ENCODE measurements at regions not wholly inside any gene's neighbourhood (a gene's known extent, or its start where the extent isn't known, plus 50 kb on each side); places are given as distances from the start of the nearest gene placed in this dataset.
"Not testable (repeated sequence)": the region's sequence is repeated elsewhere in the genome, so short reads cannot be mapped to it uniquely, and the experiment has no call there.

DNA sequence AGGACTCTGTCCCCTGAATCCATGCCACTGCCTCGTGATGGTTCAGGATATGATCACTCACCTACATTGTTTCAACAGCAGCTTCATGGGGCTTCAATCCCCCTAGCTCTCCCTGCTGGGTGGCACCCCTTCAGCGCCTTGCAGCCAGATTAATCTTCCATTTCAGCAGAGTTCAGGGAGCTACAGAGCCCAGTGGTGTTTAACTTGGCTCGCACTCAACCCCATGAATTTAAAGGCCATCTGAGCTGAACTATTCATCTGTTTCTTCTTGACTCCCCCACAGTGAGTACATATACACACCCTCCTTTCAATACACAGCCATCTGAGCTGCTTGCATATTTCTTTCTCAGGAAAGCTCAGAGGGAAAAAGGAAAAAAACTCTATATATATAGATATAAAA is 202.8 kb upstream of the C16orf82 start:
- Histone ChIP-seq H3K36me3 (no peaks in the 10 kb centered on the region), H3K27ac (no peak overlapping the region), H3K27me3 (no peaks in the 10 kb centered on the region), H3K4me3 (no peak overlapping the region), H3K4me1 (no peaks in the 10 kb centered on the region), H3K9me3 (peaks cover 8% of the 10 kb centered on the region)
- TF ChIP-seq, protein P1, sequence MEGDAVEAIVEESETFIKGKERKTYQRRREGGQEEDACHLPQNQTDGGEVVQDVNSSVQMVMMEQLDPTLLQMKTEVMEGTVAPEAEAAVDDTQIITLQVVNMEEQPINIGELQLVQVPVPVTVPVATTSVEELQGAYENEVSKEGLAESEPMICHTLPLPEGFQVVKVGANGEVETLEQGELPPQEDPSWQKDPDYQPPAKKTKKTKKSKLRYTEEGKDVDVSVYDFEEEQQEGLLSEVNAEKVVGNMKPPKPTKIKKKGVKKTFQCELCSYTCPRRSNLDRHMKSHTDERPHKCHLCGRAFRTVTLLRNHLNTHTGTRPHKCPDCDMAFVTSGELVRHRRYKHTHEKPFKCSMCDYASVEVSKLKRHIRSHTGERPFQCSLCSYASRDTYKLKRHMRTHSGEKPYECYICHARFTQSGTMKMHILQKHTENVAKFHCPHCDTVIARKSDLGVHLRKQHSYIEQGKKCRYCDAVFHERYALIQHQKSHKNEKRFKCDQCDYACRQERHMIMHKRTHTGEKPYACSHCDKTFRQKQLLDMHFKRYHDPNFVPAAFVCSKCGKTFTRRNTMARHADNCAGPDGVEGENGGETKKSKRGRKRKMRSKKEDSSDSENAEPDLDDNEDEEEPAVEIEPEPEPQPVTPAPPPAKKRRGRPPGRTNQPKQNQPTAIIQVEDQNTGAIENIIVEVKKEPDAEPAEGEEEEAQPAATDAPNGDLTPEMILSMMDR (IDR thresholded peaks at IDR 0.05): no peak
- ATAC-seq: no peak
- intact Hi-C loops (cut with DNase I): no loop called here
- no peak for DNase-seq

DNA sequence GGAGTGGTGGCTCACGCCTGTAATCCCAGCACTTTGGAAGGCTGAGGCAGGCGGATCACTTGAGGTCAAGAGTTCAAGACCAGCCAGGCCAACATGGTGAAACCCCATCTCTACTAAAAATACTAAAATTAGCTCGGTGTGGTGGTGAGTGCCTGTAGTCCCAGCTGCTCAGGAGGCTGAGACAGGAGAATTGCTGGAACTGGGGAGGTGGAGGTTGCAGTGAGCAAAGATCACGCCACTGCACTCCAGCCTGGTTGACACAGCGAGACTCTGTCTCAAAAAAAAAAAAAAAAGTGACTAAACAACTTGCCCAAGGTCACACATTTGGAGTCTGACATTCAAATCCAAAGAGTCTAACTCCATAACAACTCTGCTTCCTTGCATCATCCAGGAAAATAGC is 192.4 kb upstream of the C16orf82 start:
- H3K27ac ChIP-seq; H3K4me1 ChIP-seq; intact Hi-C loops (cut with DNase I); DNase-seq; ATAC-seq; H3K4me3 ChIP-seq; H3K27me3 ChIP-seq; H3K9me3 ChIP-seq; H3K36me3 ChIP-seq: not testable (repeated sequence)

DNA sequence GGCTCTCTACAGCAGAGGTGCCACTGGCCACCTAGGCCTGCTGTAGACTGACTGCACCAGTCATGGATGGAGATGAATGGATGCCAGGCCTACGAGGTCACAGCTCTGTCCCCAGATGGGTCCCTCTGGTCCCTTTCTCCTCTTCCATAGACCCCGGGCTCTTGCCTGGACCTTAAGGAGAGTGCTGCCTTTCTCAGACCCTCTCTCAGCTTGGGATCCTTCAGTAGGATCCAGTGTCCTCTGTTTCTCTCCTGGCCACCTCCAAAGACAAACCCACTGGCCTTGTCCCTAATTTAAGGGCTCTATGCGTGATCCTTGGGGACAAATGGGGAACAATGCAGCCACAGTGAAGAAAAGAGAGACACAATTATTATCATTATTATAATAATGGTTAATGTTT is 189.3 kb upstream of the C16orf82 start:
- no peak for ATAC-seq

DNA sequence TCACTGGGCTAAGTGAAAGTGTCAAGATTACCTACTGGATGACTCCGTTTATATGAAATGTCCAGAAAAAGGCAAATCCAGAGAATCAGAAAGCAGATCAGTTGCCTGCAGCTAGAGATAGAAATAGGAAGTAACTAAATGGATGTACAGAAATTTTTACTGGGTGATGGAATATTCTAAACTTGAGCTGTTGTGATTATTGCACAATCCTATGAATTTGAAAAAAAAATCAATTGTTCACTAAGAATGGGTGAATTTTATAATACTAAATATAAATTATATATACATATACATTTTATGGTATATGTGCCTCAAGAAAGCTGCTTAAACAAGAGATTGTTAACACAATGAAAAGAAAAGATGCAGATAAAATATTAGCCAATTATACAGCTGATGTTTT is 181.1 kb upstream of the C16orf82 start:
- TF ChIP-seq, protein P1 (IDR thresholded peaks at IDR 0.05): no peak
- ATAC-seq (no peak), DNase-seq (no peak)
- Histone ChIP-seq H3K9me3 (no peaks in the 10 kb centered on the region), H3K36me3 (no peaks in the 10 kb centered on the region), H3K27me3 (no peaks in the 10 kb centered on the region), H3K27ac (no peak overlapping the region), H3K4me3 (no peak overlapping the region), H3K4me1 (no peaks in the 10 kb centered on the region)
- intact Hi-C loops (cut with DNase I): no loop called here

More for the DNA sequence above, 189.3 kb upstream of the C16orf82 start:
- no peak overlapping the region for H3K4me3 ChIP-seq
- no peak for DNase-seq
- intact Hi-C loops (cut with DNase I): no loop called here
- H3K36me3 ChIP-seq: no peaks in the 10 kb centered on the region
- H3K4me1 ChIP-seq: no peaks in the 10 kb centered on the region
- H3K27me3 ChIP-seq: no peaks in the 10 kb centered on the region
- H3K9me3 ChIP-seq: no peaks in the 10 kb centered on the region
- TF ChIP-seq, protein P1 (IDR thresholded peaks at IDR 0.05): no peak
- no peak overlapping the region for H3K27ac ChIP-seq

DNA sequence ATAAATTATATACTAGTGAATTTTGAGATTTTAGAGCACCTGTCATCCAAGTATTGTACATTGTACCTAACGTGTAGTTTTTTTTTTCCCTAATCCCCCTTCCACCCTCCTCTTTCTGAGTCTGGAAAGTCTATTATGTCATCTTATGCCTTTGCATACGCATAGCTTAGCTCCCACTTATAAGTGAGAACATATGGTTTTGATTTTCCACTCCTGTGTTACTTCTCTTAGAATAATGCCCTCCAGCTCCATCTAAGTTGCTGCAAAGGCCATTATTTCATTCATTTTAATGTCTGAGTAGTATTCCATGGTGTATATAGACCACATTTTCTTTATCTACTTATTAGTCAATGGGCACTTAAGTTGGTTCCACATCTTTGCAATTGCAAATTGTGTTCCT is 177.0 kb upstream of the C16orf82 start:
- Histone ChIP-seq H3K4me1 (no peaks in the 10 kb centered on the region), H3K27ac (no peak overlapping the region), H3K27me3 (no peaks in the 10 kb centered on the region), H3K4me3 (no peak overlapping the region), H3K9me3 (no peaks in the 10 kb centered on the region), H3K36me3 (no peaks in the 10 kb centered on the region)
- intact Hi-C loops (cut with DNase I): no loop called here
- no peak for ATAC-seq
- no peak for DNase-seq
- TF ChIP-seq, protein P1 (IDR thresholded peaks at IDR 0.05): no peak

DNA sequence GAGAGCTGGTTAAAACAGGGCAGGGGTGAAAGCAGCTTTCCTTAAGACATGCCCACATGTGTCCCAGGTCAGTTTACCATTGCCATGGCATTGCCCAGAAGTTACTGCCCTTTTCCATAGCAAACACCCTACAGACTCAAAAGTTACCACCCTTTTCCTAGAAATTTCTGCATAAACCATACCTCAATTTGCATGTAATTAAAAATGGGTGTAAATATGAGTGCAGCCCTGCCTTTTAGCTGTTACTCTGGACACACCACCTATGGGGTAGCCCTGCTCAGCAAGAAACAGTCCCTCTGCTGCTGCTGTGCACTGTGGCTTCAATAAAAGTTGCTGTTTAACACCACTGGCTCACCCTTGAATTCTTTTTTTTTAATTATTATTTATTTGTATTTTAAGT is 168.5 kb upstream of the C16orf82 start:
- DNase-seq (no peak), ATAC-seq (no peak)
- TF ChIP-seq, protein P1 (IDR thresholded peaks at IDR 0.05): no peak
- no peaks in the 10 kb centered on the region for H3K4me1 ChIP-seq
- intact Hi-C loops (cut with DNase I): no loop called here
- H3K27ac ChIP-seq: no peak overlapping the region
- no peaks in the 10 kb centered on the region for H3K36me3 ChIP-seq
- H3K4me3 ChIP-seq: no peak overlapping the region
- no peaks in the 10 kb centered on the region for H3K27me3 ChIP-seq
- no peaks in the 10 kb centered on the region for H3K9me3 ChIP-seq

Data from upper lobe of right lung (tissue), 1 donor.